Caco-2 (cell line): ENCODE measurements at regions not wholly inside any gene's neighbourhood (a gene's known extent, or its start where the extent isn't known, plus 50 kb on each side); places are given as distances from the start of the nearest gene placed in this dataset.

Experiments
- BruUV-seq: library from RNA; stranded (reverse); fragments of 400-500 nt; replicated peaks from 2 replicates; lab custom pipeline; 2021; lab: Mats Ljungman, UMichigan
- CTCF ChIA-PET: fragments of 300-600 bp; sonication (Branson Sonifier 250); formaldehyde crosslinking; loops from one replicate; lab custom pipeline; 2022; ENCODE audit warnings: antibody characterized with exemption; lab: Charles Lee
- POLR2A ChIA-PET: fragments of 300-600 bp; sonication (Branson Sonifier 250); formaldehyde crosslinking; loops from one replicate; lab custom pipeline; 2022; ENCODE audit warnings: antibody characterized with exemption; lab: Charles Lee
- DNase-seq, 2 experiments: peaks; one replicate each; pipeline versions ENCODE4 v3.0.0 to v3.0.0-alpha.2; 2020 to 2022
- H3K27me3 ChIP-seq: replicated peaks from 2 replicates; pipeline ENCODE4 v1.6.0; 2011; ENCODE audit warnings: low read length; ENCODE audit not compliant: control insufficient read depth, insufficient read depth
- H3K36me3 ChIP-seq: 2 replicates; pipeline ENCODE4 v1.5.1; 2011; ENCODE audit warnings: low read length; ENCODE audit not compliant: control insufficient read depth, insufficient read depth
- H3K4me1 ChIP-seq: fragments of 250-450 bp; sonication (Bioruptor Pico); 2 replicates; pipeline ENCODE4 v1.5.1; 2020; ENCODE audit warnings: mild to moderate bottlenecking
- H3K4me3 ChIP-seq: 2 replicates; pipeline ENCODE4 v1.5.1; 2011; ENCODE audit warnings: low read depth, mild to moderate bottlenecking, control low read depth, low read length
- H3K9me3 ChIP-seq: fragments of 250-450 bp; sonication (Bioruptor Pico); 2 replicates; pipeline ENCODE4 v1.5.1; 2020; ENCODE audit warnings: mild to moderate bottlenecking, moderate library complexity
- H3K27ac Mint-ChIP-seq: one replicate; pipeline ENCODE4 v1.8.0; 2022; ENCODE audit warnings: mixed read lengths; ENCODE audit not compliant: unreplicated experiment
- H3K27me3 Mint-ChIP-seq: one replicate; pipeline ENCODE4 v1.8.0; 2022; ENCODE audit warnings: mixed read lengths; ENCODE audit not compliant: insufficient read depth, unreplicated experiment
- H3K36me3 Mint-ChIP-seq: one replicate; pipeline ENCODE4 v1.8.0; 2022; ENCODE audit warnings: mild to moderate bottlenecking, mixed read lengths; ENCODE audit not compliant: insufficient read depth, unreplicated experiment
- H3K4me1 Mint-ChIP-seq: one replicate; pipeline ENCODE4 v1.8.0; 2022; ENCODE audit warnings: low read depth, mixed read lengths; ENCODE audit not compliant: unreplicated experiment
- H3K4me3 Mint-ChIP-seq: one replicate; pipeline ENCODE4 v1.8.0; 2022; ENCODE audit warnings: mild to moderate bottlenecking, moderate library complexity, mixed read lengths; ENCODE audit not compliant: unreplicated experiment
- H3K9me3 Mint-ChIP-seq: one replicate; pipeline ENCODE4 v1.8.0; 2022; ENCODE audit warnings: mixed read lengths; ENCODE audit not compliant: unreplicated experiment
- CTCF ChIP-seq, 2 experiments: fragments of 200-600 bp in 1 of 2; IDR thresholded peaks; 1 replicate in 1 of 2; 2 replicates in 1 of 2; pipeline versions ENCODE4 v1.5.1 to v1.8.0; 2011 to 2022; ENCODE audit warnings: antibody characterized with exemption in 1 of 2, control low read depth in 1 of 2, inconsistent platforms in 1 of 2, low read depth in 1 of 2, low read length in 1 of 2, mild to moderate bottlenecking in 1 of 2, moderate library complexity in 1 of 2; ENCODE audit not compliant: insufficient read depth in 1 of 2, severe bottlenecking in 1 of 2, unreplicated experiment in 1 of 2
- intact Hi-C: fragments of 100-400 bp; cut with micrococcal nuclease; formaldehyde crosslinking; loops from one replicate; pipeline ENCODE4 v1.10.0; 2022; ENCODE audit not compliant: unreplicated experiment

GRCh38 chr7:112889268-112889667, 99.1 kb upstream of the TMEM168 start:
- H3K36me3 ChIP-seq, result no peaks in the 10 kb centered on the region
- POLR2A ChIA-PET, result no interaction called here
- intact Hi-C loops, result no loop called here
- DNase-seq, result no peak
- no peak overlapping the region for H3K27ac Mint-ChIP-seq
- no peaks in the 10 kb centered on the region for H3K4me1 Mint-ChIP-seq
- H3K27me3 ChIP-seq, result no peaks in the 10 kb centered on the region
- no peak for TF ChIP-seq CTCF (IDR thresholded peaks at IDR 0.05; ENCODE audit: insufficient read depth in 1 of 2, low read depth in 1 of 2, low read length in 1 of 2, severe bottlenecking in 1 of 2, unreplicated experiment in 1 of 2)
- BruUV-seq, result no TSS peak
- H3K4me3 ChIP-seq, result no peak overlapping the region
- H3K27me3 Mint-ChIP-seq, result no peaks in the 10 kb centered on the region
- no peak overlapping the region for H3K4me3 Mint-ChIP-seq
- H3K9me3 ChIP-seq, result no peaks in the 10 kb centered on the region
- CTCF ChIA-PET, result no interaction called here
- H3K4me1 ChIP-seq, result 0 out of 2 replicates have a peak, but pooled peaks cover 4% of the 10 kb centered on the region
- no peaks in the 10 kb centered on the region for H3K36me3 Mint-ChIP-seq
- peaks cover 7% of the 10 kb centered on the region for H3K9me3 Mint-ChIP-seq

DNA sequence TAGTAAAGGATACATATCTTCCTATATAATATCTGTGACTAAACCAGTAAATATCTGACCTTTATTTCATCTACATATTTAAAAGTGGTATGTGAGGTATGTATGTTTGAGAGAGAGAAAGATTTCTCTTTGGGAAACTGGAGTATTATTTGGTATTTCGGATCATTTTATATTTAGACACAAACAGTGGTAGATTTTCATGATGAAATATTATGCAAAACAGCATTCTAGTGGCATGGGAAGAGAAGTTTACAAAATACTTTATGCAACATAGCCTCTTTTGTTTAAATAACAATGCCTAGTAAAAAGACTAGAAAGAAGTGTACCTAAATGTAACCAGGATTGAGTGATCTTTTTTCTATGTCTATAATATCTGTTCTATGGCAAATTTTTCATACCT, 98.6 kb upstream of the TMEM168 start:
- Histone ChIP-seq H3K36me3 (no peaks in the 10 kb centered on the region), H3K4me3 (no peak overlapping the region), H3K27me3 (no peaks in the 10 kb centered on the region), H3K4me1 (0 out of 2 replicates have a peak, but pooled peaks cover 4% of the 10 kb centered on the region), H3K9me3 (no peaks in the 10 kb centered on the region)
- Mint-ChIP-seq H3K27ac (no peak overlapping the region), H3K27me3 (no peaks in the 10 kb centered on the region), H3K4me3 (no peak overlapping the region), H3K4me1 (no peaks in the 10 kb centered on the region), H3K36me3 (no peaks in the 10 kb centered on the region), H3K9me3 (peaks cover 7% of the 10 kb centered on the region)
- no peak for TF ChIP-seq CTCF (IDR thresholded peaks at IDR 0.05; ENCODE audit: insufficient read depth in 1 of 2, low read depth in 1 of 2, low read length in 1 of 2, severe bottlenecking in 1 of 2, unreplicated experiment in 1 of 2)
- no peak for DNase-seq
- ChIA-PET POLR2A (no interaction called here), CTCF (no interaction called here)
- no TSS peak for BruUV-seq
- intact Hi-C loops, result no loop called here

DNA sequence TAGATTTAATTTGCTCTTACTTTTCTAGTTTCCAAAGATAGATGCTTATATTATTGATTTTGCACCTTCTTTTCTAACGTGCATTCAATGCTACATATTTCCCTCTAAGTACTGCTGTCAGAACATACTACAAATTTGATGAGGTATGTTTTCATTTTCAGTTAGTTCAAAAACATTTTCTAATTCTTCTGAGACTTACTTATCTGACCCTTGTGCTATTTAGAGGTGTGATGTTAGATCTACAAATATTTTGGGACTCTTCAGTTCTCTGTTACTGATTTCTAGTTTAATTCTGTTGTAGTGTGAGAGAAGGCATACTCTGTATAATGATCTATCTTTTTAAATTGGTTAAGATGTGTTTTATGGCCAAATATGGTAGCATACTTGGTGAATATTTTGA, 97.8 kb upstream of the TMEM168 start:
- H3K4me1 ChIP-seq, result 0 out of 2 replicates have a peak, but pooled peaks cover 4% of the 10 kb centered on the region
- no peak overlapping the region for H3K4me3 ChIP-seq
- no peak for TF ChIP-seq CTCF (IDR thresholded peaks at IDR 0.05; ENCODE audit: insufficient read depth in 1 of 2, low read depth in 1 of 2, low read length in 1 of 2, severe bottlenecking in 1 of 2, unreplicated experiment in 1 of 2)
- peaks cover 7% of the 10 kb centered on the region for H3K9me3 Mint-ChIP-seq
- no peaks in the 10 kb centered on the region for H3K27me3 ChIP-seq
- POLR2A ChIA-PET, result no interaction called here
- intact Hi-C loops, result no loop called here
- no TSS peak for BruUV-seq
- CTCF ChIA-PET, result no interaction called here
- H3K4me3 Mint-ChIP-seq, result no peak overlapping the region
- H3K27ac Mint-ChIP-seq, result no peak overlapping the region
- H3K4me1 Mint-ChIP-seq, result no peaks in the 10 kb centered on the region
- no peaks in the 10 kb centered on the region for H3K27me3 Mint-ChIP-seq
- 0 out of 2 replicates have a peak, but pooled peaks cover 5% of the 10 kb centered on the region for H3K9me3 ChIP-seq
- no peaks in the 10 kb centered on the region for H3K36me3 ChIP-seq
- no peaks in the 10 kb centered on the region for H3K36me3 Mint-ChIP-seq
- DNase-seq, result no peak
